Mucosa of gallbladder (tissue), 1 donor: ENCODE measurements at regions not wholly inside any gene's neighbourhood (a gene's known extent, or its start where the extent isn't known, plus 50 kb on each side); places are given as distances from the start of the nearest gene placed in this dataset.

Experiments used
- DNase-seq: peaks from one replicate; pipeline ENCODE4 v3.0.0-alpha.2; 2020; ENCODE audit warnings: low spot score
- donor health status: DM: no; HTN: no; CAD: no.

DNA sequence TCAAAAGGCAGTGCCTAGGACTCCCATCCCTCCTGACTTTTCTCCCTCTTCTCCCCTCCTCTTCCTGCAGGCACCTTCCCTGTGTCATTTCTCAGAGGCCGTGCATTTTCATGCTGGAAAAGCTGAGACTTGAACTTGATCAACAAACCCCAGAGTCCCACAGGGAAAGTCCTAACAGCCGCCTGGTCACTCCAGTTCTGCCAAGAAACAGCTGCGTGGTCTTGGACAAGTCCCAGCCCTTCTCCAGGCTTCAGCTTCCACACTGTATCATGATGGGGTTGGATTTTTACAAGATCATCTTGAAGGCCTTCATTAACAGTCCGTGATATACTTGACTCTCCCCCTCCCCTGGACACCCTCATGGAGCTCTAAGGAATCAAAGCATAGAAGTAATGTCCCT, 366.0 kb downstream of the BCOR start:
- no peak for DNase-seq

DNA sequence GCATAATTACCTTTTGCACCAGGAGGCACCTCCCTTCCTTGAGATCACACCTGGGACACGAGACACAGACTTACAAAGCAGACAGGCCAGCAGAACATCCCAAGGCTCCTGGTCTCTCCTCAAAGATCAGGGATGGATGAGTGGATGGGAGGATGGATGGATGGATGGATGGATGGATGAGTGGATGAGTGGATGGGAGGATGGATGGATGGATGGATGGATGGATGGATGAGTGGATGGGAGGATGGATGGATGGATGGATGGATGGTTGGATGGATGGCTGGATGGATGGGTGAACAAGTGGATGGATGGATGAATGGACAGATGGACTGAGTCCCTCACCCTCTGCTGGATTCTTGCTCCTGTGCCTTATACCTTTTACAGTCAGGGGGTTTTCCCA, 364.0 kb downstream of the BCOR start:
- no peak for DNase-seq

DNA sequence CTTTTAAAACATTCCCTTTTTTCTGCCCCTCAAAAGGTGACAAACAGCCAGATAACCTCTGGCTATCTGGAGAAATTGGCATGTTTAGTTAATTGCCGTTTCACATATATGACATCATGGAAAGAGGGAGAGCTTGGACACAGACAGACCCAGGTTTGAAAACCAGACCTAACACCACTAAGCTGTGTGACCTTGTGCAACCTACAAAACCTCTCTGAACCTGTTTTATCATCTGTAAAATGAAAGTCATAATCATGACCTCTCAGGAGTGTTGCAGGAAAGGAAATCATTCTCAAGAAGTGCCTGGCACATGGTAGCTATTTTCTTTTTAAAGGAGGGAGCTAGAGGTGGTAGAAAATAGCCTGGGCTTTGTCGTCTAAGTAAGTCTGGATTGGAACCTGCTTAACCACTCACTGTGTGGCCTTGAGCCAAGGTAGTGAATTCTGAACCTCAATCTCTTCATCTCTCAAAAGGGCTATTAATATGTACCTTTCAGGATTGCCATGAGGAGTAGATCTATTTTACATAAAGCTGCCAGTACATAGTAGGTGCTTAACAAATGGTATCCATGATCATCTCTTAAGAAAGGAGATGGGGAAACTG, 363.5 kb downstream of the BCOR start:
- DNase-seq, result no peak

DNA sequence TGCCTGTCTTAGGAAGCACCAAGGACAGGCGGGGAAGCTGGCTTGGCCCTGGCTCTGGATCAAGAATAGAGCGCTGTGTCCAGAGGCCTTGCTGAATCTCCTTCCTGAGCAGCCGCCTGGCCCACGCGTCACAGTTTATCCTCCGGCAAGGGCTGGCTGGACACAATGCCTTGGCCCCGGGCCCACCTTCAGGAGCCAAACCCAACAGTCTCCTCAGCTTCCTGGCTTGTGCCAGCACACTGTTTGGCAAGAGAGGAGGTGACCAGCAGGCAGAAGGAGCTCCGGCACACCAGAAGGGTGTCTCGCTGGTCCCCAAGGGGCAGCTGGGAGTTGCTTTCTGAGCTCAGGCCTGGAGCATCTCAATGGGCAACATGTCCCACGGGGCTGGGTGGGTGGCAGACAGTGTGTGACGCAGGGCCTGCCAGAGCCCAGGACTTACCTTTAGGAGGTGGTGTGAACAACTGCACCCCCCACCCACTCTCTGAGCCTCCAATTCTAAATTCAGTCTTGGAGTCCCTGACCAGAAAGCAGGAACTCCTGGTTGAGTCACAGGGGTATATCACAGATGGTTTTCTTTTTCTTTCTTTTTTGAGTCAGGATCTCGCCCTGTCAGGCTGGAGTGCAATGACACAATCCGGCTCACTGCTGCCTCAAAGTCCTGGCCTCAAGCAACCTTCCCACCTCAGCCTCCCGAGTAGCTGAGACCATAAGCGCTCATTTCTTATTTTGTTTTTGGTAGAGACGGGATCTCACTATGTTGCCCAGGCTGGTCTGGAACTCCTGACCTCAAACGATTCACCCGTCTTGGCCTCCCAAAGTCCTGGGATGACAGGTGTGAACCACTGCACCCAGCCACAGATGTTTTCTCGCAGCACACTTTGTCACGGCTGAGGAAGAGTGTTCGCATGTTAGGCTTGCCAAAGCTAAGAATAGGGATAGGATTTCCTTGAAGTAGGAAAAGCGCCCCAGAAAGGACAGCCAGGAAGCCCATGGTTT, 361.2 kb downstream of the BCOR start:
- DNase-seq, result peak; percentile 85

DNA sequence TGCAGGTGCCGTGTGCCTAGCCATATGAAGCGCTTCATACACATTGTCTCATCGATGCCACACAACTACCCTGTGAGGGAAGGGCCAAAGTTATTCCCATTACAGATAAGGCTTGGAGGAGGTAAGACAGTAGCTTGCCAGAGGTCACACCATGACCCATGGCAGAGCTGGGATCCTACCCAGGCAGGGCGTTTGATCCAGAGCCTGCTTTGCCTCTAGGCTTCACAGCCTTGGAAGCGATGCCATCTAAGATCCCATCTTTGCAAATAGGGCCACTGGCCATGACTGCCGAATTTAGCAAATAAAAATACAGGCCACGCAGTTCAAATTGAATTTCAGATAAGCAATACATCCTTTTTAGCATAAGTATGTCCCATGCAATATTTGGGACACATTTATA, 358.2 kb downstream of the BCOR start:
- no peak for DNase-seq

DNA sequence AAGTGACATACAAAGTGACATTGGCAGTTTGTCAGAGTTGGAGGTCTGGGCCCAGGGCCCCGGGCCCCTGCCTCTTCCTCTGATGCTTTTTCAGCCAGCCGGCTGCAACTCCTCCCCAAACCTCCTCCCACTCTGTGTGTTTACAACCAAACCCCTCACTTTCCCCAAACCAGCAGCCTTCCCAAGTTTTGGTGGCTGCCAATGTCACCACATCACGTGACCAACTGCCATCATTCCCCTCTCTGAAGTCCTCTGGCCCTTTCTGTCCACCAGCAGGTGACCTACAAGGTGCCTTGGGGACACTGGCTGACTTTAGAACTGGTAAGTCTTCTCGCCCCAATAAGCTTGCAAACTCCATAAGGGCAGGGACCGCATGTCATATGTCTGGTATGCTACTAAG, 357.7 kb downstream of the BCOR start:
- no peak for DNase-seq

DNA sequence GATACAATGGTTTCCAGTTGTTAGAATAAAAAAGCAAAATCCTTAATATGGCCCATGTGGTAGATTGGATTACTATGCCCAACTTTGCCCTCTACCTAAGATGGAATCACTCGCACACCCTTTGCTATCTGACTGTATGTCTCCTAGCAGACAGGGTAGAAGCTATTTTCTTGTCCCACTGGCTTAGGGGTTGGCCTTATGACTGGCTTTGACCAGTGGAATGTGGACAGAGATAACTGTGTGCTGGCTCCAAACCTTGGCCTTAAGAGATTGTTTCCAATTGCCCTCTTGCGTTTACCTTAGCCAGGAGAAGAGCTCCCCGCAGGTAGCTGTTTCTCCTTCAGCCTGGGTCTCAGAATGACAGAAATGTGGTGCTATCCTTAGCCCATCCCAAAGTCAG, 355.9 kb downstream of the BCOR start:
- DNase-seq, result no peak

DNA sequence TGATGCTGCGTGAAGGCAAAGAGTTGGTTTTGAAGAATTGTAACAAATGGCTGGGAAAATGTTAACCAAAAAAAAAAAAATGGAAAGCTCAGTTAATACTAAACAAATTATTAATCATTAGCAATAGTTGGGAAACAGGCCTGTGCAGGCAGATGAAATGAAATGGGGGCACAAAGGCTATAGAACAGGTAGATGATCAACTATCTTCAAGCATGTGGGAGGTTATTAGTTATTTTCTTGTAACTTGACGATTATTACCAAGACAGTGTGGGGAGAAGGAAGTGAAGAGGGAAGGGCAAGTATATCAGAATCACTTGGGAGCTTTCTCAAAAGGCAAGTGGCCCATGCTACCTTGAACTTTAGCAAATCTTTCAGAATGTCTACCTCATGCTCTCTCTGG, 351.9 kb downstream of the BCOR start:
- DNase-seq, result no peak

DNA sequence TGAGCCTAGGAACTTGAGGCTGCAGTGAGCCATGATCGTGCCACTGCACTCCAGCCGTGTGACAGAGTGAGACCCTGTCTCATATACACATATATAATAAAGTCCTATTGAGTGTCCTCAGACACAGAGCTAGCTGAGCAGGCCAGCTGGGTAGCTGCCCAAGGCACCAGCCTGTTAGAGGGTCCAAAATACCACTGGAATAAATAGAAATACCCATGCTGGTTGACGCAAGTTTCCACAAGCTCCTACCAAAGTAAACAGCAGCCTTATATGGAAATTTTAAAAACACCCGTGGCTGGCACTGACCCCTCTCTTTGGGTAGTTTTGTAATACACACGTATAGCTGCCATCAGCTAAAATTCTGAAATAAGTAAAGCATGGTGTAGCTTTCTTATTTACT, 348.6 kb downstream of the BCOR start:
- no peak for DNase-seq

DNA sequence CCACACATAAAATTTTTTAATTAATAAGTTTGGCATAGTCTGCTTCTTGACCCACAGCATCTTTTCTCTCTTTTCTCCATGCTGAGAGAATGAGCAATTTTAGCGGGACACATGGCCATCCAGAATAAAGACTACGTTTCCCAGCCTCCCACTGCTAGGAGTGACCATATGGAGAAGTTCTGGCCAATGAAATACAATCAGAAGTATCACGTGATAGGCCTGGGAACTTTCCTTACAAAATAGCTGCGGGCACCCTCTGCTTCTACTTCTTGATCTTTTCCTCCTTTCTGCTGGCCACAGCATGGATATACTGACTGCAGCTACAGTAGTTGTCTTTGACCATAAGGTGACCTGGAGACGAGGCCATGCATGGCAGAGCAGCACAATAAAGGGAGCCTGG, 348.0 kb downstream of the BCOR start:
- no peak for DNase-seq

DNA sequence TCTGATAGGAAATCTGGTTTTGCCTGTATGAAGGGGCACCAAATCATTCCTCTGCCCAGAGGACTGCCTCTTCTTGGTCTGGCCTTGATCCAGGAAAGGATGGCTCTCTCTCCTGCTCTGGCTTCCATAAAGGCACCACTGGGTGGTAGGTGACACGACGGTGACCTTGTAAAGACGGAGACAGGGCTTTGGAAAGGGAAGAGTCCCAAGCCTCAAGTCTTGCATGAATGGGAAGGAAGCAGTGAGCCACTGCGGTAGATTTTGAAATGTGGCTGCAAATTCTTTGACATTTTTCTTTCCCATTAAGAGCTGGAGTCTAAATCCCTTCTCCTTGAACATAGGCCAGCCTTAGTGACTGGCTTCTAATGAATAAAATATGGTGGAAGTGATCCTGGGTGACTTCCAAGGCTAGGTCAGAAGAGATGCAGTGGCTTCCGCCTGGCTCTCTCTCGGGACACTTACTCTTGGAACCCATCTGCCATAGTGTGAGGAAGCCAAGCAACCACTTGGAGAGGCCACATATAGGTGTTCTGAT, 347.4 kb downstream of the BCOR start:
- DNase-seq, result no peak

DNA sequence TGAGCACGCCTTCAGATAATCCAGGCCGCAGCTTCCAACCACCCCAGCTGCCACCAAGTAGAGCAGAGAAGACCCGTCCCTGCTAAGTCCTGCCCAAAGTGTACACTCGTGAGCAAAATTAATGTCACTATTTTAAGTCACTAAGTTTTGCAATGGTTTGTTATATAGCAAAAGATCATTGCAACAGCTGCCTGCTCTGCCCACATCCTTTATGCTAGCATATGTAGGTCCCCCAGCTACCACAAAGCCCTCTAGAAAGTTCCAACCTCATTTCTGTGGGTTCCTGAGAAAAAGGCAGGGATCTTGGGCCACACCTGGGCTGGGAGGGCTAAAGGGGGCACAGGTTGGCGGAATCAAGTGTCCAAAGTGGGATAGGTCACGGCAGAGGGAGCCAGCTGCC, 346.9 kb downstream of the BCOR start:
- no peak for DNase-seq

DNA sequence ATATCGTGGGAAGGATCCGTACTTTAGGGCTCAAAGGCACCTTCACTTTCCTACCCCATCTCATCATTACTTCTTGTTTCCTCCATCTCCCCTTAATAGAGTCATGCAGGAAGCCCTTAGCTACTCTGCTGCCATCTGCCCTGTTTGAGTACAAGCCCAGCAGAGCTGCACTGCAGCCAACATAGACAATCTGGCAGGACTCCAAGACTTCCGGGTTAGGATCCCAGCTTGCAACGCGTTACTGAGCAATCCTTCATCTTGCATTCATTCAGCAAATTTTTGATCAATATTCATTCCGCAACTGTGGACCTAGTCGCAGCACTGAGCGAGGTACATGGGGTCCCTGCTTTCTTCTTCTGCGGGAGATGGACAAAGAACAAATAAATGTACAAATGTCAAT, 344.9 kb downstream of the BCOR start:
- peak; percentile 53 for DNase-seq

DNA sequence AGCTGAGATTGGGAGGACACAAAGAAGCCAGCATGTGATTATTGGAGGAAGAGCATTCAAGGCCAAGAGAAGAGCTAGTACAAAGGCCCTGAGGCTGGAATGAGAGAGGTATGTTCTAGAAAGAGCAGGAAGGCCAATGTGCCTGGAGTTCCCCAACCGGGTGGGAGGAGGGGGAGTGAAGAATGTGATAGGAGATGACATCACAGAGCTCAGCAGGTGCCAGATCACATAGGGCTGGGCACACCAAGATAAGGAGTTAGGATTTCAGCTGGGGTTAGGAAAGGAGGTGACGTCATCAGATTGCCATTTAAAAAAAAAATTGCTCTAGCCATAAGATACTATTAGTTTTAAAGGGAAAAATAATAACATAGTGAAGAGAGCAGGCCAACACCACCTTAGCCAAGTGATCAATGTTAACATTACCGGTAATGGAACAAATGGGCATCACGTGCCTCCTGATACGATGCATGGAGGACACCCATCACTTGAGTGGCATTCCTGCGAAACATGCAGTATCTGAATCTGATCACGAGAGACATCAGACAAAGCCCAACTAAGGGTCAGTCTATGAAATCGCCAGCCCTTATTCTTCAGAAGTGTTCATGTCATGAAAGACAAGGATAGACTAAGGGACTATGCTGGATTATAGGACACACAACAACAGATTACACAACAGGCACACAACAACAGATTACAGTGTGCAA, 344.3 kb downstream of the BCOR start:
- no peak for DNase-seq

DNA sequence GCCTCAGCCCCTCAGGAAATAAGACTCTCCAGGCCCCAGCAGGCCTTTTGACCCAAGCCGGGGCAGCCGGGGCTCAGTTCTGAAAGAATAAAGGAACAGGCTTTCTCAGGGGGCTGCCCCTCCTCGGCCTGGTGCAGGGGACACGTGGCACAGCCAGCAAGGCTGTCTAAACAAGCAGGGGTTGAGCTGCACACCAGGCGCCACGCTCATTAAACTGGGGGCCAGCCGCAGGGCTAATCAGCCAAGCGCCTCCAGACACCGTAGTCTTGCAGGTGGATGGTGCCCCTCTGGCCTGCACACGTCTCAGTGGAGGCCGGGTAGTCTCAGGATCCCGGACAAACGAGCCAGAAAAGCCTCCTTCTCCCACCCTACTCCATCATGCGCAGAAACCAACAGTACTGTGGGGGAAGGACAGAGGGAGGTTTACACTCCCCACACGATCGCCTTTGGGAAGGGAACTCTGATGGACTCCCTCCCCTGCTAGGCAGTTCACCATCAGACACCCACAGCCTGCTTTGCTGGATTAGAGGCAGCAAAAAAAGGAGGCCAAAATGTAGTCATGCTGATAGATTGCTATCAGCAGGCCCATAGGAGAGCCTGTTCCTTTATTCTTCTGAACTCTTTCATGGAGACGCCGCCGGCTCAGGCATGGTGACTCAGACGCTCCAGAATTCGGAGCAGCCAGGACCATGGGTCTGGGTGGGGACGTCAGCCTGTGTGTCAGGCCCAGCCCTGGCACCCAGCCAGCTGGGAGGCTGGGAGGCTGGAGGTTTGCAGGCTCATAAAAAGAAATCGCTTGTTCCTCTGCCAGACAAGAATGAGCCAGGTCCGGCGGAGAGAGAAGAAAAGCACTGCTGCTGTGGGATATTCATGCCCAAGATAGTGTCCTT, 342.4 kb downstream of the BCOR start:
- DNase-seq, result peak; percentile 78

DNA sequence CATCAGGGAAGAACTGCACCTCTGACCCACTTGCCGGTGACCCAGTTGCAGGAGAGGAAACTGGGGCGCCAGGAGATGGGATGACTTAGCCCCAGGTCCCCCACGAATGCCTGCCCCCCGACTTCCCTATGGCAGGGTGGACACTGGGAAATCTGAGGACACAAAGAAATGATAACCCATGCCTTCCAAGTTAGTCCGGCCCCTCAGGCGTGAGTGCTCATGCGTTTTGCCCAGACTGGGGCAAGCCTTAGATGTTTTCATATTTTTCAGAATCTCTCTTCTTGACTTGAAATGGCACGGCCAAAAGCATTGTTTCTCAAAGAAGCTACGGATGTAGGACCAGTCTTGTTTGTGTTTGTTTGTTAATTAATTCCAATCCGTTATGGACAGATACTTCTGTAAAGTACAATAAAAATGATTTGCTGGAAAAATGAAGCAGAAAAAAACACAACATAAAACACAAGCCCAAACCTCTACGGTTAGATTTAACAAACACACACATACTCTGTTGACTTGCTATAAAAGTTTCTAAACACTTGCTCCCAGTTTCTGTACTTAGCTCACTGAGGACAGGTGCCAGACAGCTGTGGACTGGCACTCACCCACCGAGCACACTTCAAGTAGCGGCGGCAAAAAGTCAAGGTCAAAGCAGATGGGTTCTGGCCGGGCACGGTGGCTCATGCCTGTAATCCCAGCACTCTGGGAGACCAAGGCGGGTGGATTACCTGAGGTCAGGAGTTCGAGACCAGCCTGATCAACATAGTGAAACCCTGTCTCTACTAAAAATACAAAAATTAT, 341.5 kb downstream of the BCOR start:
- DNase-seq, result no peak

DNA sequence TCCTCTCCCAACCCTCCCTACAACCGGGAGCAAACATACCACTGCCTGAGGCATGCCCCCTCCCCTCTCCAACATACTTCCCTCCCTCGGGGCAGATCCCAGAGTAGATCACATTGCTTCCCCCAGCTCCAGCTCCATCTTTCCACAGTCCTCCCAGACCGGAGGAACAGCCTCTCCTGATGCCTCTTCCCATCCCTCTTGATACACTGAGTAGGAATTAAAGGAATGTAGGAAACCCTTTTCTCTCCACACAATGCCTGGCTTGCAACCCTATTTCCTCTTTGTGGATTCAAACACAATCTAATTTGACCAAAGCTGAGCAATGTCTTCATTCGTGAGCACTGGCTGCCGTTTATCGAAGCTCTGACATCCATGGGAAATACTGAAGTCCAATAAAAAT, 339.8 kb downstream of the BCOR start:
- DNase-seq, result no peak

DNA sequence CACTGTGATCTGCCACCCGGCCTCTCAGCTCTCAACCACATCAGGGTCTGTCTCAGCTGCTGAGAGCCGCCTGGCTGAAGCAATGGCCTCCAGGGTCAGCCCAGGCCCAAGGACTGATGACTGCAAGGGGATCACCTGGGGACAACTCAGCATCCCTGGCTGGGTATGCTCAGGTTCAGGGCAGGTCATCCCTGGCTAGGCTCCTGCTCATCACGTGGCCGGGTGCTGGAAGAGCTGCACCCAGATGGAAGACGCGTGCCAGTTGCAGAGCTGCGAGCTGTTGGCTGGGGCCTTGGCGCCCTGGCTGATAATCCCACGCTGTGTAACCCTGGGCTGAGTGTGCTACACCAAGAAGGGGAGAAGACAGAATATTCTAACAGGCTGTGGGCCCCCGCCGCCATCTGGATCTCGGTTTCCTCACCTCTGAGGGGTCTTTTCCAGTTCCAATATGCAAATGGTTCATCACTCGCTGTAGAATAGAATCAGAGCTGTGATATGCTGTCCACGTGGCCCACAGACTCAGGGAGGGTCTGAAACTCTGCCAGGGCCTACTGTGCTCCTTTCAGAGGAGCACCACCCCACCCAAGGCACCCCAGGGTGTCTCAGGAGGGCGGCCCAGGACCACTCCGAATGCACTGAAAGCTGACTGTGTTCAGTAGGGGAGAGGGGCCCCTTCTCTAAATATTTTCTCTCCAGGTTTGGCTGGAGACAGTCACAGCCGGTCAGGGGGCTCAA, 338.8 kb downstream of the BCOR start:
- peak; percentile 30 for DNase-seq

DNA sequence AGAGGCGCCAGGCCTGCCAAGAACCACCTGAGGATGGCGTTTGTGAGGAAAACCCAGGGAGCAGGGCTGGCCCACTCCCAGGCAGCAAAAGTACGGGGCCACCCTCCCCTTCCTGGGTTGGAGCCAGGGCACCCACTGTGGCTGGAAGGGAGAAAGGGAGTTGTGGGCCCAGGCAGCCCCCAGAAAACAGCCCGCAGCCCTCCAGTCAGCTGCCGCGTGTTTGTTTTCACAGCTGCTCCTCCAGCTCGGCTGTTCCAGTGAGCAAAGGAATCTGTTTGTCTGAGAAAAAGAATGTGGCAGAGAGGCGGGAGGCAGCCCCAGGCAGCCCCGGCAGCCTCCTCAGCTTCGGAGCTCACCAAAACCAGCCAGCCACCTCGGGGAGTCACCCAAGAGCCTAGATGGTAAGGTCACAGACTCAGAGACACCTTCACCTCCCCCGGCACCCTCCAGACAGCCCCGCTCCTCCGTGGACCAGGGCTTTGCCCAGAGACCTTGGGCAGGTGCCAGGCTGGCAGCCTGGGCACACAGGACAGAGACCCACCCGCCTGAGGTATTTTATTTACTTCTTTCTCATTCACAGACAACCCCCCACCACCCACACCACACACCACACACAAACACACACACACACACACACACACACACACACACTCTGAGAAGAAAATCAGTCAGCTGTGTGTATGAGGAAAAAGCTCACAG, 338.1 kb downstream of the BCOR start:
- DNase-seq, result peak; percentile 40
